Mesenchymal stem cell (in vitro differentiated cells and primary cell): ENCODE measurements at regions not wholly inside any gene's neighbourhood (a gene's known extent, or its start where the extent isn't known, plus 50 kb on each side); places are given as distances from the start of the nearest gene placed in this dataset.

Source experiments
- DNase-seq: peaks from one replicate; pipeline ENCODE4 v3.0.0-alpha.2; 2013
- H2AFZ ChIP-seq: one replicate; pipeline ENCODE4 v1.6.1; 2013; ENCODE audit warnings: low read depth, mild to moderate bottlenecking, control low read depth, inconsistent platforms, low read length, moderate library complexity
- H2AK5ac ChIP-seq: 2 replicates; pipeline ENCODE4 v1.6.1; 2013; ENCODE audit warnings: low read length, moderate library complexity, mild to moderate bottlenecking, inconsistent platforms; ENCODE audit not compliant: severe bottlenecking
- H2BK120ac ChIP-seq: one replicate; pipeline ENCODE4 v1.6.1; 2013; ENCODE audit warnings: low read depth, mild to moderate bottlenecking, inconsistent platforms, low read length, moderate library complexity
- H2BK12ac ChIP-seq, 2 experiments: one replicate each; pipeline ENCODE4 v1.6.1; 2013; ENCODE audit warnings: inconsistent platforms in 2 of 2, low read length in 2 of 2, mild to moderate bottlenecking in 2 of 2, moderate library complexity in 2 of 2, control low read depth in 1 of 2
- H2BK15ac ChIP-seq: one replicate; pipeline ENCODE4 v1.6.1; 2013; ENCODE audit warnings: mild to moderate bottlenecking, low read depth, inconsistent platforms; ENCODE audit not compliant: poor library complexity, severe bottlenecking
- H2BK5ac ChIP-seq: 2 replicates; pipeline ENCODE4 v1.6.1; 2013; ENCODE audit warnings: low read depth, mild to moderate bottlenecking, low read length, control low read depth, inconsistent platforms; ENCODE audit not compliant: poor library complexity, severe bottlenecking
- H3K14ac ChIP-seq, 2 experiments: one replicate each; pipeline ENCODE4 v1.6.1; 2013; ENCODE audit warnings: inconsistent platforms in 2 of 2, low read length in 2 of 2, control low read depth in 1 of 2, mild to moderate bottlenecking in 1 of 2, moderate library complexity in 1 of 2
- H3K18ac ChIP-seq, 2 experiments: one replicate each; pipeline ENCODE4 v1.6.1; 2013; ENCODE audit warnings: inconsistent platforms in 2 of 2, low read length in 2 of 2, control low read depth in 1 of 2, low read depth in 1 of 2, mild to moderate bottlenecking in 1 of 2
- H3K23ac ChIP-seq, 2 experiments: one replicate each; pipeline ENCODE4 v1.6.1; 2013; ENCODE audit warnings: inconsistent platforms in 2 of 2, low read length in 2 of 2, mild to moderate bottlenecking in 2 of 2, moderate library complexity in 2 of 2, control low read depth in 1 of 2
- H3K27ac ChIP-seq: 2 replicates; pipeline ENCODE4 v1.5.1; 2013; ENCODE audit warnings: mild to moderate bottlenecking, moderate library complexity, low read length, control low read depth, inconsistent platforms; ENCODE audit not compliant: poor library complexity, severe bottlenecking
- H3K27me3 ChIP-seq, 2 experiments: 2 replicates each; pipeline versions ENCODE4 v1.6.1 to v1.7.0; 2013; ENCODE audit warnings: low read length in 2 of 2, mild to moderate bottlenecking in 2 of 2, moderate library complexity in 2 of 2, control low read depth in 1 of 2, inconsistent platforms in 1 of 2; ENCODE audit not compliant: control insufficient read depth in 1 of 2, insufficient read depth in 1 of 2
- H3K36me3 ChIP-seq, 2 experiments: 2 replicates each; pipeline versions ENCODE4 v1.6.1 to v1.7.0; 2013; ENCODE audit warnings: low read length in 2 of 2, control low read depth in 1 of 2, inconsistent platforms in 1 of 2, low read depth in 1 of 2, mild to moderate bottlenecking in 1 of 2; ENCODE audit not compliant: insufficient read depth in 2 of 2, control insufficient read depth in 1 of 2
- H3K4ac ChIP-seq, 2 experiments: one replicate each; pipeline ENCODE4 v1.6.1; 2013; ENCODE audit warnings: inconsistent platforms in 2 of 2, low read length in 2 of 2, mild to moderate bottlenecking in 2 of 2, moderate library complexity in 2 of 2, control low read depth in 1 of 2, low read depth in 1 of 2
- H3K4me1 ChIP-seq: 2 replicates; pipeline ENCODE4 v1.6.1; 2013; ENCODE audit warnings: low read depth, low read length, control low read depth; ENCODE audit not compliant: control insufficient read depth, insufficient read depth
- H3K4me2 ChIP-seq: 2 replicates; pipeline ENCODE4 v1.6.1; 2013; ENCODE audit warnings: low read length, mild to moderate bottlenecking, inconsistent platforms; ENCODE audit not compliant: poor library complexity, severe bottlenecking
- H3K4me3 ChIP-seq, 2 experiments: 2 replicates each; pipeline versions ENCODE4 v1.5.1 to v1.7.0; 2013; ENCODE audit warnings: low read length in 2 of 2, mild to moderate bottlenecking in 2 of 2, control low read depth in 1 of 2, low read depth in 1 of 2; ENCODE audit not compliant: insufficient read depth in 1 of 2
- H3K79me1 ChIP-seq: replicated peaks from 2 replicates; pipeline ENCODE4 v1.6.1; 2013; ENCODE audit warnings: mild to moderate bottlenecking, control low read depth, low read length, inconsistent platforms; ENCODE audit not compliant: poor library complexity, severe bottlenecking
- H3K9ac ChIP-seq: 2 replicates; pipeline ENCODE4 v1.7.0; 2013; ENCODE audit warnings: mild to moderate bottlenecking, low read length, moderate library complexity
- H3K9me3 ChIP-seq: 2 replicates; pipeline ENCODE4 v1.7.0; 2013; ENCODE audit warnings: mild to moderate bottlenecking, low read length; ENCODE audit not compliant: control insufficient read depth
- H4K8ac ChIP-seq: one replicate; pipeline ENCODE4 v1.6.1; 2013; ENCODE audit warnings: inconsistent platforms, mild to moderate bottlenecking, low read length, moderate library complexity
- H4K91ac ChIP-seq: one replicate; pipeline ENCODE4 v1.6.1; 2013; ENCODE audit warnings: mild to moderate bottlenecking, low read length, inconsistent platforms
- WGBS: methylation state at CpG from one replicate; pipeline ENCODE4 v1.1.7; 2013; ENCODE audit warnings: mixed read lengths; 5-methylcytosine and 5-hydroxymethylcytosine counted together

- H2BK5ac ChIP-seq: no peak overlapping the region
- H3K27ac ChIP-seq: peak overlapping the region; percentile 82
- H3K9me3 ChIP-seq: peaks cover 1% of the 10 kb centered on the region
- H3K23ac ChIP-seq: no peak overlapping the region
- no peak overlapping the region for H3K14ac ChIP-seq
- H3K4me2 ChIP-seq: peak overlapping the region; percentile 2
- peak overlapping the region; percentile 66 for H2AK5ac ChIP-seq
- DNase-seq: peak; percentile 54
- H2BK12ac ChIP-seq: peak overlapping the region; percentile 13 to 93
- peak overlapping the region; percentile 58 for H3K9ac ChIP-seq
- peak overlapping the region; percentile 62 for H2BK15ac ChIP-seq
- 18% methylated on average over 19 of the region's 19 CpGs for WGBS
- H3K4ac ChIP-seq: peak overlapping the region; percentile 5 to 15
- peak overlapping the region; percentile 74 for H4K91ac ChIP-seq
- peak overlapping the region; percentile 75 for H2AFZ ChIP-seq
- H3K27me3 ChIP-seq: no peaks in the 10 kb centered on the region
- no peak overlapping the region for H3K4me3 ChIP-seq
- peak overlapping the region; percentile 39 for H2BK120ac ChIP-seq
- peak overlapping the region; percentile 92 for H4K8ac ChIP-seq
- no peaks in the 10 kb centered on the region for H3K36me3 ChIP-seq
- H3K79me1 ChIP-seq: no peaks in the 10 kb centered on the region
- peak overlapping the region; percentile 61 to 84 for H3K18ac ChIP-seq
- H3K4me1 ChIP-seq: peaks cover 14% of the 10 kb centered on the region
These were observed 131.8 kb upstream of the MAP1LC3B2 start for GRCh38 chr12:116427200-116427930.

- no peak overlapping the region for H2BK5ac ChIP-seq
- no peak overlapping the region for H3K18ac ChIP-seq
- no peak overlapping the region for H3K4me3 ChIP-seq
- no peak overlapping the region for H2AFZ ChIP-seq
- H3K23ac ChIP-seq: no peak overlapping the region
- H2BK15ac ChIP-seq: no peak overlapping the region
- H2AK5ac ChIP-seq: no peak overlapping the region
- no peak overlapping the region for H3K4ac ChIP-seq
- H4K91ac ChIP-seq: no peak overlapping the region
- peaks cover 4% of the 10 kb centered on the region for H3K9me3 ChIP-seq
- no peak overlapping the region for H3K27ac ChIP-seq
- H4K8ac ChIP-seq: no peak overlapping the region
- peaks cover 23% of the 10 kb centered on the region for H3K4me1 ChIP-seq
- H3K4me2 ChIP-seq: no peak overlapping the region
- DNase-seq: no peak
- H2BK12ac ChIP-seq: no peak overlapping the region
- WGBS: 100% methylated on average over 6 of the region's 7 CpGs
- H3K14ac ChIP-seq: no peak overlapping the region
- no peaks in the 10 kb centered on the region for H3K27me3 ChIP-seq
- H3K9ac ChIP-seq: no peak overlapping the region
- H3K79me1 ChIP-seq: no peaks in the 10 kb centered on the region
- no peak overlapping the region for H2BK120ac ChIP-seq
- no peaks in the 10 kb centered on the region for H3K36me3 ChIP-seq
These were observed 129.3 kb upstream of the MAP1LC3B2 start for GRCh38 chr12:116429826-116430360.

DNA sequence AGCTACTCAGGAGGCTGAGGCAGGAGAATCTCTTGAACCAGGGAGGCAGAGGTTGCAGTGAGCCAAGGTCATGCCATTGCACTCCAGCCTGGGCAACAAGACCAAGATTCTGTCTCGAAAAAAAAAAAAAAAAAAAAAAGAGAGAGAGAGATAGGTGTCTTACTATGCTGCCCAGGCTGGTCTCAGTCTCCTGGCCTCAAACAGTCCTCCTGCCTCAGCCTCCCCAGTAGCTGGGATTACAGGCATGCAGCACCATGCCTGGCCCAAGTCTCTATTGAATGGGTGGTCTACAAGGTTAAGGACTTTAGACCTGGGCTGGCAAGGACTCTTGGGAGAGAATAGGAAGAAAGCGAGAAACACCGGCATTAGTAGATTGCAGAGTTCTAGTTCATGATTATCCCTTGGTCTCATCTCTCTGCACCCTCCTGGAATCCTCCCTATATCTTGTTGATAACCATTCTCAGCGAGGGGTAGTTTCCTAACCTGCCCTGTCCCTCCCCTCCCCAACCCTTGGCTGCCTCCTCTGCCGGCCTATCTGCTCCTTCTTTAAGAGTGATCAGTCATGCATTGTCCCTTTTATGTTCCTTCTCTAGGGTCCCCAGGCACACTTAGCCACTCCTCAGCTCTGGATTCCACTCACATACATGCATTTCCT, 128.1 kb upstream of the MAP1LC3B2 start:
- Histone ChIP-seq H3K18ac (peak overlapping the region in 1 of 2 experiments; percentile 6), H4K8ac (no peak overlapping the region), H2BK120ac (no peak overlapping the region), H2BK15ac (no peak overlapping the region), H3K9ac (no peak overlapping the region), H3K23ac (no peak overlapping the region), H3K9me3 (peaks cover 4% of the 10 kb centered on the region), H3K14ac (no peak overlapping the region), H3K4me3 (no peak overlapping the region), H2AK5ac (no peak overlapping the region), H2BK12ac (peak overlapping the region in 1 of 2 experiments; percentile 26), H3K27me3 (no peaks in the 10 kb centered on the region), H3K79me1 (no peaks in the 10 kb centered on the region), H2AFZ (no peak overlapping the region), H4K91ac (no peak overlapping the region), H3K4me2 (no peak overlapping the region), H3K4me1 (peaks cover 21% of the 10 kb centered on the region), H3K4ac (no peak overlapping the region), H3K36me3 (no peaks in the 10 kb centered on the region), H3K27ac (no peak overlapping the region), H2BK5ac (no peak overlapping the region)
- 65% methylated on average over 5 of the region's 5 CpGs for WGBS
- no peak for DNase-seq

DNA sequence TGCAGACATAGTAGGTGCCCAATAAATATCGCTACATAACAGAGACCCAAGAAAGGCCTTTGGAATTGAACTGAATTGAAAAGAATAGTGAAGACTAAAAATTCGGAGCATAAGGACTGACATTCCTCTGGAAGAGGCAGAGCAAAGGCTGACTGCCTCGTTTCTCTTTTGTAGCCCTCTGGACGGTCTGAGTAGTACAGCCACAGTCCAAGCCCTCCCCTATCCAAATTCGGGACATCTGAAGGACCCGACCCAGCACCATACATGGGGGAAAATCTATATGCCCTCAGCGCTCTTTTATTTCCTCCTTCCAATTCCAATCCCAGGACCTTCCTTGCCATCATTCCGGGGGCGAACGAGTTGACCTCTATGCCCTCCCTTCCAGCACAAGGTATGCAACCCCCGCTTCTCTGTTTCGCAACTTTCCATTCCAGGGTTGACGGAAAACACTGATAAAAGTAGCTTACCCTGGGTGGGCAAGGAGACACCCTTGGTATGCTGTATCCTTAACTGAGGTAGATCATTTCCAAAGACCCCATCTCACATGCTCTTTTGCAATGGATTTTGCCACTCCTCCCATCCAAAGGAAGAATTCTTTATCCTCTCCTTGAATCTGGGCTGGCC, 127.4 kb upstream of the MAP1LC3B2 start:
- no peak overlapping the region for H3K23ac ChIP-seq
- no peak overlapping the region for H2BK5ac ChIP-seq
- no peak overlapping the region for H2AFZ ChIP-seq
- peaks cover 4% of the 10 kb centered on the region for H3K9me3 ChIP-seq
- no peak overlapping the region for H3K14ac ChIP-seq
- no peaks in the 10 kb centered on the region for H3K79me1 ChIP-seq
- H3K4me3 ChIP-seq: no peak overlapping the region
- H4K91ac ChIP-seq: no peak overlapping the region
- H3K18ac ChIP-seq: peak overlapping the region in 1 of 2 experiments; percentile 11
- H4K8ac ChIP-seq: no peak overlapping the region
- no peak overlapping the region for H2AK5ac ChIP-seq
- H3K4me1 ChIP-seq: peaks cover 17% of the 10 kb centered on the region
- DNase-seq: no peak
- no peak overlapping the region for H2BK15ac ChIP-seq
- WGBS: 93% methylated on average over 13 of the region's 13 CpGs
- no peak overlapping the region for H3K27ac ChIP-seq
- no peak overlapping the region for H2BK120ac ChIP-seq
- no peak overlapping the region for H3K9ac ChIP-seq
- H3K27me3 ChIP-seq: no peaks in the 10 kb centered on the region
- no peak overlapping the region for H3K4me2 ChIP-seq
- peak overlapping the region in 1 of 2 experiments; percentile 59 for H2BK12ac ChIP-seq
- H3K36me3 ChIP-seq: no peaks in the 10 kb centered on the region
- peak overlapping the region in 1 of 2 experiments; percentile 3 for H3K4ac ChIP-seq
